DMS 273 (cell line): ENCODE measurements at regions not wholly inside any gene's neighbourhood (a gene's known extent, or its start where the extent isn't known, plus 50 kb on each side); places are given as distances from the start of the nearest gene placed in this dataset.
"Not testable (repeated sequence)": the region's sequence is repeated elsewhere in the genome, so short reads cannot be mapped to it uniquely, and the experiment has no call there.

ENCODE experiments used
- DNase-seq: peaks from one replicate; lab custom pipeline; 2025; ENCODE audit not compliant: unreplicated experiment; lab: John Stamatoyannopoulos, UW

GRCh38 chr4:114087596-114088230 is 108.3 kb upstream of the ARSJ start:
- DNase-seq, result peak; percentile 71

- DNase-seq, result no peak
Measured at GRCh38 chr4:114088481-114088880, 109.0 kb upstream of the ARSJ start.

- DNase-seq, result no peak
Measured at GRCh38 chr4:114091546-114091945, 112.1 kb upstream of the ARSJ start.

GRCh38 chr4:114093221-114093715 is 113.8 kb upstream of the ARSJ start:
- no peak for DNase-seq

GRCh38 chr4:114100288-114101031 is 121.0 kb upstream of the ARSJ start:
- DNase-seq, result no peak

GRCh38 chr4:114103908-114104307 is 124.5 kb upstream of the ARSJ start:
- DNase-seq, result no peak

- DNase-seq, result peak; percentile 98
Measured at GRCh38 chr4:114108869-114109268, 129.4 kb upstream of the ARSJ start.

- no peak for DNase-seq
Measured at GRCh38 chr4:114109776-114110175, 130.3 kb upstream of the ARSJ start.

GRCh38 chr4:114115526-114115925 is 136.1 kb upstream of the ARSJ start:
- no peak for DNase-seq

GRCh38 chr4:114116861-114117260 is 137.4 kb upstream of the ARSJ start:
- DNase-seq, result no peak

GRCh38 chr4:114121221-114121620 is 141.8 kb upstream of the ARSJ start:
- no peak for DNase-seq

GRCh38 chr4:114132199-114132598 is 152.8 kb upstream of the ARSJ start:
- no peak for DNase-seq

- peak; percentile 38 for DNase-seq
Measured at GRCh38 chr4:114132830-114133229, 153.4 kb upstream of the ARSJ start.

- no peak for DNase-seq
Measured at GRCh38 chr4:114136069-114136468, 156.6 kb upstream of the ARSJ start.

GRCh38 chr4:114137984-114138383 is 158.5 kb upstream of the ARSJ start:
- DNase-seq, result no peak

GRCh38 chr4:114146947-114147618 is 167.6 kb upstream of the ARSJ start:
- no peak for DNase-seq

GRCh38 chr4:114147619-114148208 is 168.3 kb upstream of the ARSJ start:
- not testable (repeated sequence) for DNase-seq

- DNase-seq, result not testable (repeated sequence)
Measured at GRCh38 chr4:114148372-114149070, 169.1 kb upstream of the ARSJ start.

- DNase-seq, result no peak
Measured at GRCh38 chr4:114156371-114156770, 176.9 kb upstream of the ARSJ start.

- no peak for DNase-seq
Measured at GRCh38 chr4:114161809-114162208, 182.4 kb upstream of the ARSJ start.

- no peak for DNase-seq
Measured at GRCh38 chr4:114163051-114163450, 183.6 kb upstream of the ARSJ start.
